ENCODE measurements at regions not wholly inside any gene's neighbourhood (a gene's known extent, or its start where the extent isn't known, plus 50 kb on each side); places are given as distances from the start of the nearest gene placed in this dataset.

DNA sequence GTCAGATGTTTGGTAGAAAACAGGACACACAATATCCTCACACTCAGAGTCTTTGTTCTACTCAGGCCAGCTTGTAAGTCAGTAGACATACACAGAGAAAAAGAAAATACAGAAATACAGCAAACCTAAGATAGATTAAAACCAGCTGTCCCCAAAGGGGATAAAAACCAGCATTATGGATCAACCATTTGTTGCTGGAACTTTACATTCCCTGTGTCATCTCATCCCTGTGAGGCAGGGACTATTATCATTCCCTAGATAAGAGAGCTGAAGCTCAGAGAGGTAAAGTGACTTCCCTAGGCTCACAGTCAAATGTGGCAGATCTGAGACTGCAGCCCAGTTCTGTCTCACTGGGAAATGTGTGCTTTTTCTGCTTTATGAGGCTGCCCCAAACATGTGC, 80.7 kb downstream of the DMRTA2 start:
- Histone ChIP-seq H3K27me3 (ENCODE audit: control insufficient read depth in 1 of 2, insufficient read depth in 2 of 2, low read length in 2 of 2) (no peaks in the 10 kb centered on the region; a peak in 1 of 5 replicates), H3K4me3 (replicated peaks in 1 of 3; ENCODE audit: insufficient read depth in 1 of 3, low read depth in 2 of 3, low read length in 3 of 3) (no peak overlapping the region), H3K4me1 (ENCODE audit: insufficient read depth, low read length) (no peaks in the 10 kb centered on the region), H2AFZ (ENCODE audit: low read length) (no peak overlapping the region), H4K20me1 (ENCODE audit: insufficient read depth, low read length) (no peaks in the 10 kb centered on the region), H3K9me3 (ENCODE audit: low read length) (no peaks in the 10 kb centered on the region), H3K9ac (ENCODE audit: insufficient read depth, low read depth, low read length) (no peak overlapping the region), H3K4me2 (ENCODE audit: low read depth, low read length) (no peak overlapping the region), H3K27ac (ENCODE audit: extremely low read length, insufficient read depth, low read length) (no peak overlapping the region), H3K79me2 (ENCODE audit: insufficient read depth, low read length) (no peaks in the 10 kb centered on the region), H3K36me3 (replicated peaks in 1 of 2; ENCODE audit: control insufficient read depth in 1 of 2, insufficient read depth in 2 of 2, low read length in 2 of 2) (no peaks in the 10 kb centered on the region)
- no TSS peak for BruUV-seq (replicated peaks)
- CTCF ChIA-PET (ENCODE audit: low intra/inter-chr PET ratio, low total read pairs) = no interaction called here
- POLR2A ChIA-PET = no interaction called here
- no peak for FAIRE-seq
- DNase-seq (ENCODE audit: low spot score) = no peak
- in situ Hi-C loops (cut with HindIII; ENCODE audit: extremely low pct_ligation_motif_present, low pct_unique_long_range_greater_than_20kb) (loop anchor here (10.0 to 25.0 kb wide), 3 partner anchors 1430 to 1780 kb away; no protein-coding TSS in a partner anchor), intact Hi-C loops (cut with micrococcal nuclease; ENCODE audit: unreplicated experiment) (no loop called here)
- no peak for ATAC-seq
- no peak for TF ChIP-seq ARNT2 (CRISPR knock-in tag; IDR thresholded peaks at IDR 0.05; ENCODE audit: low read depth)
- no peak for TF ChIP-seq MXD4 (CRISPR knock-in tag; IDR thresholded peaks at IDR 0.05)
- TF ChIP-seq ATAD3A (CRISPR knock-in tag; IDR thresholded peaks at IDR 0.05) = no peak
- no peak for TF ChIP-seq ZNF331 (CRISPR knock-in tag; IDR thresholded peaks at IDR 0.05)
- TF ChIP-seq ARID2 (CRISPR knock-in tag; IDR thresholded peaks at IDR 0.05; ENCODE audit: borderline replicate concordance) = no peak
- no peak for TF ChIP-seq ZFP36L1 (CRISPR knock-in tag; IDR thresholded peaks at IDR 0.05)
- no peak for TF ChIP-seq AHDC1 (CRISPR knock-in tag; IDR thresholded peaks at IDR 0.05; ENCODE audit: borderline replicate concordance)
- no peak for TF ChIP-seq ATRX (CRISPR knock-in tag; IDR thresholded peaks at IDR 0.05; ENCODE audit: borderline replicate concordance)
- no peak for TF ChIP-seq SRSF4 (IDR thresholded peaks at IDR 0.05; ENCODE audit: low read depth, low read length, poor library complexity, severe bottlenecking)
- TF ChIP-seq ZFYVE20 (CRISPR knock-in tag; IDR thresholded peaks at IDR 0.05; ENCODE audit: borderline replicate concordance, low read depth) = no peak
- no peak for TF ChIP-seq MXI1 (IDR thresholded peaks at IDR 0.05; ENCODE audit: borderline replicate concordance, low read depth, low read length)
- no peak for TF ChIP-seq ZNF263 (CRISPR knock-in tag; IDR thresholded peaks at IDR 0.05)
- TF ChIP-seq RFXANK (CRISPR knock-in tag; IDR thresholded peaks at IDR 0.05) = no peak
- TF ChIP-seq, protein P1, sequence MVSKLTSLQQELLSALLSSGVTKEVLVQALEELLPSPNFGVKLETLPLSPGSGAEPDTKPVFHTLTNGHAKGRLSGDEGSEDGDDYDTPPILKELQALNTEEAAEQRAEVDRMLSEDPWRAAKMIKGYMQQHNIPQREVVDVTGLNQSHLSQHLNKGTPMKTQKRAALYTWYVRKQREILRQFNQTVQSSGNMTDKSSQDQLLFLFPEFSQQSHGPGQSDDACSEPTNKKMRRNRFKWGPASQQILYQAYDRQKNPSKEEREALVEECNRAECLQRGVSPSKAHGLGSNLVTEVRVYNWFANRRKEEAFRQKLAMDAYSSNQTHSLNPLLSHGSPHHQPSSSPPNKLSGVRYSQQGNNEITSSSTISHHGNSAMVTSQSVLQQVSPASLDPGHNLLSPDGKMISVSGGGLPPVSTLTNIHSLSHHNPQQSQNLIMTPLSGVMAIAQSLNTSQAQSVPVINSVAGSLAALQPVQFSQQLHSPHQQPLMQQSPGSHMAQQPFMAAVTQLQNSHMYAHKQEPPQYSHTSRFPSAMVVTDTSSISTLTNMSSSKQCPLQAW (CRISPR knock-in tag; IDR thresholded peaks at IDR 0.05) = no peak
